Stimulated activated CD4-positive, alpha-beta T cell treated with anti-CD3 and anti-CD28 coated beads, TNF-alpha, amount 100 ng/mL, for 48 hours (primary cell): ENCODE measurements at regions not wholly inside any gene's neighbourhood (a gene's known extent, or its start where the extent isn't known, plus 50 kb on each side); places are given as distances from the start of the nearest gene placed in this dataset.

Experiments
- DNase-seq, 3 donors: peaks; one replicate each; pipeline ENCODE4 v3.0.0-alpha.2; 2020; ENCODE audit warnings: low read depth in 3 of 3

DNA sequence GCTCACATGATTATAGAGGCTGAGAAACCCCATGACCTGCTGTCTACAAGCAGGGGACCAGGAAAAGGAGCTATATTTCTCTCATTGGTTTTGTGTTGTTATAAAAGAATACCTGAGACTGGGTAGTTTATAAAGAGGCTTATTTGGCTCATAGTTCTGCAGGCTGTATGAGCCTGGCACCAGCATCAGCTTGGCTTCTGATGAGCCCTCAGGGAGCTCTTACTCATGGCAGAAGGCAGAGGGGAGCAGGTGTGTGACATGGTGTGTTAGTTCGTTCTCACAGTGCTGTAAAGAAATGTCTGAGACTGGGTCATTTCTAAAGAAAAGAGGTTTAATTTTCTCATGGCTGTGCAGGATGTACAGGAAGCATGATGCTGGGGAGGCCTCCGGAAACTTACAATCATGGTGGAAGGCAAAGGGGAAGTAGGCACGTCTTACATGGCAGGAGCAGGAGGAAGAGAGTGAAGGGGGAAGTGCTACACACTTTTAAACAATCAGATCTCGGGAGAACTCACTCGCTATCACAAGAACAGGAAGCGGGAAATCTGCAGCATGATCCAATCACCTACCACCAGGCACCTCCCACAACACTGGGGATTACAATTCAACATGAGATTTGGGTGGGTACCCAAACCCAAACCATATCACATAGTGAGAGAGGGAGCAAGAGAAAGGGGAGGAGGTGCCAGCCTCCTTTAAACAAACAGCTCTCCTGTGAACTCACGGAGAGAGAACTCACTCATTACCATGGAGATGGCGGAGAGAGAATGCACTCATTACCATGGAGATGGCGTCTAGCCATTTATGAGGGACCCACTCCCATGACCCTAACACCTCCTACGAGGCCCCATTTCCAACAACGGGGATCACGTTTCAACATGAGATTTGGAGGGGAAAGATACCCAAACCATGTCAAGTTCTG lies 133.4 kb downstream of the JCAD start:
- no peak for DNase-seq

DNA sequence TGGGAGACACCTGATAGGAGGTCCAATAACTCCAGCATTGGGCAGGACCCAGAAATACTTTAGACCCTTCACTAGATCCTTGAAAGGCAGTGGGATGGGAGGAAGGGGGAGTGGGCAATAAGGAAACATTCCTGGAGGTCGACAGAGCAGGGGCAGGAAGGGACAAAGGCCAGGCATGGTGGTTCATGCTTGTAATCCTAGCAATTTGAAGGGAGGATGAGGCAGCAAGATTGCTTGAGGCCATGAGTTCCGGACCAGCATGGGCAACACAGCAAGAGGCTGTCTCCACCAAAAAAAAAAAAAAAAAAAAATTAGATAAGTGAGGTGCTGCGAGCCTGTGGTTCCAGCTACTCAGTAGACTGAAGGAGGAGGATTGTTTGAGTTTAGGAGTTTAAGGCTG lies 134.9 kb downstream of the JCAD start:
- no peak for DNase-seq

DNA sequence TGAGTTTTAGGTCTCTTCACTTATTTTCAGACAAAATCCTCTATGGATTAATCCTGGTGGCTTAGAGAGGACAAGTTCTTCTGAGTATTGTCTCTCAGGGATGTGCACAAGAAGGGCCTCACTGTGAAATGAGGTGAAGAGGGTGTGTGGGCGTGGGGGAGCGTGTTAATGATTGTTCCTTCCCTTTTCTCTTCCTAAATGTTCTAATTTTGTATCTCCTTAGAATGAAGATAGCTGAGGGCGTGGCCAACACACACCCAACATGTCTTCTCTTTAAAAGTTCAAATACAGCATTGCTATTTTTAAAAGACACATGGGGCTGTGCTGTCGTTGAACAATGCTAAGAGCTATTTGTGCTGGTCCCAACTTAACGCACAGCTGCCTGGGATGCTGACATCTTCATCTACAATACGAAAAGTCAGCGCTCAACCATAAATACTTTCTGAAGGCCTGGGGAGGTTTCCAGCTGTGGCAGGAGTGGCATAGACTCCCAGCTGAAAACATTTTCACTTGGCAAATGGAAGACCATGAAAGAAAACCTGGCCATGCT lies 135.9 kb downstream of the JCAD start:
- DNase-seq: no peak

DNA sequence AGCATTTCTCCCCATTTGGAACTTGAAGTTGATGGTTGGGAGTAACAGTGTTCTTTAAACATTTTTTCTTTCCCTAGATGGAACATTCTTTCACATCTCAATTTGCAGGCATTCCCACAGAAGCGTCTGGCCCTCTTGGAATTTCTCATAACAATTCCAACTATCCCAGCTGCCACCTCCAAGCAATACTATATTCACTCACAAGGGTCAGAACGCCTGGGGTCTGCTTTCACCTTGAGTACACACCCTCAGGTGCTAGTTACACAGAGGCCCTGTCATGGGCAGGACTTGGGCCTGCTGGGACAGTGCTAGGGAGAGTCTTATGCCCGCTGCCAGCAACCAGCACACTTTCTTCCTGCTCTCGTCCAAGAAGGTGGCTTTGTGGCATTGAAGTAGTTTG lies 136.5 kb downstream of the JCAD start:
- DNase-seq: no peak

DNA sequence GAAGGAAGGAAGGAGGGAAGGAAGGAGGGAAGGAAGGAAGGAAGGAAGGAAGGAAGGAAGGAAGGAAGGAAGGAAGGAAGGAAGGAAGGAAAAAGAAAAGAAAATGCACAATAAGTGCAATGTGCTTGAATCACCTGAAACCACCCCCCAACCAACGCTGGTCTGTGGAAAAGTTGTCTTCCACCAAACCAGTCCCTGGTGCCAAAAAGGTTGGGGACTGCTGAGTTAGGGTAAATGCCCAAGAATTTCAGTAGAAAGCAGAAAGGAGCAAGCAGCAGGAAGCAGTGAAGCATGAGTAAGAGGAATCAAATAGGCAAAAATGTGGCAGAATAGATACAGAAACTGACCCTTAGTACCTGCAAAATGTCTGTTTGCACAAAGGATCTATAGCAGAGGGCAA lies 137.2 kb downstream of the JCAD start:
- DNase-seq: no peak

DNA sequence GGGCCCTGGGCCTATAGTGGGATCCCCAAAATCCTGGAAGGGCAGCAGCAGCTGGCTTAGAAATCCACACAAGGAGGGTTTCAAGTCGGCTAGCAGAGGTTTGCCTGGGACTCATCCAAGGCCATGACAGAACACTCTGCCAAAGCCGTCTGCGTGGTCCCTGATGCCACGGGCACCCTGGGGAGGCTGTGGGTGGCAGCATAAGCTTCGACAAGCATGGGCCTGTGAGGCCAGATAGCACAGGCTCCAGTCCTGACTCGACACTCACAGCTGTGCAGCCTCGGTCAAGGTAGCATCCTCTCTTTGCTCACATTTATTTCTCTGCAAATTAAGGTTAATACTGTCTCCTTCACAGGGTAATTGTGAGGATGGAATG lies 138.3 kb downstream of the JCAD start:
- no peak for DNase-seq

DNA sequence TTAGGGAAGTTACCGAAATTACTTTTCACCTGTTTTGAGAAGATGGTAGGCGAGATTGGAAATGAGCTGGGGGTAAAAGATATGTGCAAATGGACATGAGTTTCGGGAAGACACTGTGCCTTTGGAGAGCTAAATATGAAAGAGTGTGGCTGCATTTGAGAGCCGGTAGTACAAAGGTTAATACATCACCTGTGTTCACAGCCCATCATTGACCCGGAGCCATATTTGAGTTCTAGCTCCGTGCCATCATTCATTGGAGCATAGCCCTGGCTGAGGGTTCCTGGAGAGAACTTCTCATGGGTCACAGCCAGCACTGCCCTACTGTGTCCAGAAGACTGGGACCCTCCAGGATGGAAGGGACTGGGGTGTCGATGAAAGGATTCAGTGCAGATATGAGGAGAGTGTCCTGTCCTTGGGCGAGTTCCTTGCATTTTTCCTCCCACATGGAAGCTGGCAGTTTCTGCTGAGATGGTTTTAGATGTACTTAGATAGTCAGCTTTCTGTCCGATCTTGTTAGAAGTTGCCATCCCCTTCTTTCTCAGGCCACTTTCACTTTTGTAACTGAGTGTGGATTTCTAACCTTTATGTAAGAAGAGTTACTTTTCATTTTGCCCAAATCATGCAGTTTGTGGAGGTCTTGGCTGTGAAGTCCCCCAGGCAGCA lies 138.8 kb downstream of the JCAD start:
- DNase-seq: no peak

DNA sequence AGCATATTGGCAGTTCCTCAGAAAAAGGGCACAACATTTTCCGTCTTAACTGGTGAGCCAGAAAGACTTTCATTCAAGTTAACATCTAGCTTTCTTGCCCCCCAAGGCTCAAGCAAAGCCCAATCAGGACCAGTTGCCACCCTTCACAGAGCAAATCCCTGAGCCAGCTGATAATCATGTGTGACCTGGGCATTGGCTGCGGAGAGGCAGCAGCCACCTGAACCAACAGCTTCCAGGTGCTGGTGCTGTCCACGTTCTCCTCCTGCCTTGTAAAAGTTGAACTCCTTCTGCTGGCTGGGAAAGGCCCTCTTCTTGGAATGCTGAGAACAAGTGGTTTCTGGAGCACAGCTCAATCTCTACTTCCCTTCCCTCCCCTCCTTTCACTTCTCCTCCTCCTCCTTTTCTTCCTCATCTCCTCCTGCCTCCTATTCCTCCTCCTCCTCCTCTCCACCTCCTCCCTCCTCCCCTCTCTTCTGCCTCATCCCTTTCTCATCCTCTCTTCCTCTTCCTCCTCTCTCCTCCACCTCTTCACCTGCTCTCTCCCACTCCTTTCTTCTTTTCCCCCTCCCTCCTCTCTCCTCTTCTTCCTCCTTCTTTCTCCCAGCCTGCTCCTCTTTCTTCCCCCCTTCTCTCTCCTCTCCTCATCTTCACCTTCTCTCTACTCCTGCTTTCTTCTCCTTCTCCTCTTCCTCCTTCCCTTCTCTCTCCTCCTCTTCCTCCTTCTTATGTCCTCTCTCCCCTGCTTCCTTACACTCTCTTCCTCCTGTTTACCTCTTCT lies 140.6 kb downstream of the JCAD start:
- no peak for DNase-seq

DNA sequence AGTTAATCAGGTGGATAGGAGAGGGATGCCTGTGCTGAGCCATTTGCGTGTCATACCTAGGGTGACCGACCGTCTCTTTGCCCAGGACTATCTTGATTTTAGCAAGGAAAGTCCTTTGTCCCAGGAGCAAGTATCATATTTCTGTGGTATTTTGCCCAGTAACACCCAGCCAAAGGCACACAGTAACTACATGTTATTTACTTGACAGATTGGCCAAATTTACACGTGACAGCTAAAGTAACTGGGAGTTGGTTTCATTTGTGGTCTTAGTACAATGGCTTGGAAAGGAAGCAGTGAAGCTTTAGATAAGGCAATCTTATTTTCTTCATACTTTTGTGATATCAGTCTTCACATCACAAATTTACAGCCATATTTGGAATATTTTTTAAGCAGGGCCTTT lies 142.1 kb downstream of the JCAD start:
- no peak for DNase-seq

DNA sequence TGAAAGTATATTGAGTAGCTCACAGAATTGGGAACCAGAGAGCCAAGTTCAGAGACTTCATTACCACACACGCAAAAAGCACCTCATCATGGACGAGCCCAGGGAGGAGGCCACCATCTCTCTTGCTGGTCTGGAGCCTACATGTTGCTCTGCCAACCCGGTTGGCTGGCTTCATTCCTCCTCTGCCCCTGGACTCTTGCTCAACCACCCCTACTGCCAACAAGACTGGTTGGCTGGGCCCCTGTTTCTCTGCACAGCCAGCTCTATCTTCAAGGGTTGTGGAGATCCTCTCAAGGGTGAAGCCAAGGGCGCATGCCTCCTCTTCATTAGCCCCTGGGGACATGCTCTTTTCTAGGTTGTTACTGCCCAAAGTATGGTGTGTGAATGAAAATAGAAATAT lies 142.7 kb downstream of the JCAD start:
- DNase-seq: no peak

DNA sequence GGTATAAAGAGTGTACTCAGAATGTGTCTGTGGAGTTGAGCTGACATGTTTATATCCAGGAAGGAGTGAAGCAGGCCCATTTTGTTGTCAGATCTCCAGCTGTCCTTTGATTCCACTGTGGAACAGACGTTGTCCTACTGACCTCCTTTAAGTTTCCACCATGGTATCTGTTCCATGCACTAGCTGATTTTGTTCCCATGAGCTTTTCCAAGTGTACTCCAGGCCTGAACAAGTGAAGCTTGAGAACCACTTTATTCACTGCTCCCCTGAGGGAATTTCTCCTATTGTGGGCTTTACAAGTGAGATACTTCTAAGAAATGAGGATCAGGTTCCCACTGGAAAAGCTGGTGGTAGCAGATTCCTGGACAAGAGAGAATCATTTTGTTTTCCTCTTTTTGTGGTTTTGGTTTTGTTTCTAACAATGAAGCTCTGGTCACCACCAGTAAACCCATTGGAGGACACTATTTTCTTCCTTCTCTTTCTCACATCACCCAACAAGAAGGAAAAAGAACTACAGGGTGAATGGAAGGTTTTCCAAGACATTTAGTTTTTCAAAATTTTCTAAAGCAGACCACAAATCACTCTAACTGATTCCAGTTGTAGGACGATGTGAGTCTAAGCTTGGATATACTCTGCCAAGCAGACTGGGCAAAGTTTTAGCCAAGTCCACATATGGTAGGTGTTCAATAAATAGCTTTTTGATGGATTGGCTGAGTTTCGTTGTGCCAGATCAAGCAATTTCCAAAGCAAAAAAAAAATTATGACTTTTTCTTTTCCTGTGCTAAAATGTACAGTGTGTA lies 144.2 kb downstream of the JCAD start:
- DNase-seq: no peak

DNA sequence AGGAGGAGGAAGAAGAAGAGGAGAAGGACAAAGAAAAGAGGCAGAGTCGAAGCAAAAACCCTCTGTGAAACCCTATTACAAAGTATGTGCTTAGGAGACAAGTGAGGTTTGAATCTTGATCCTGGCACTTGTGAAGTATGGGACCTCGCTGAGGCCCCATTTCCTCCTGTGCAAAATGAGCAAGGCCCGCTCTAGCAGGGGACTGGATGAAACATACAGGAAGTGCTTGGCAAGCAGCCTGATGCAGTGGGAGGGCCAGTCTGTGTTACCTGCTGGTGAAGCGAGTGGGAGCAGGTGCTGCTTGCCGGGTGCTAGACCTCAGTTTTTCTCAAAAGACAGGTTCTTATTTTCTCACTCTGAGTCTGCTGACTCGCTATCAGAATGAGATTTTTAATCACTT lies 150.4 kb downstream of the JCAD start:
- no peak for DNase-seq

DNA sequence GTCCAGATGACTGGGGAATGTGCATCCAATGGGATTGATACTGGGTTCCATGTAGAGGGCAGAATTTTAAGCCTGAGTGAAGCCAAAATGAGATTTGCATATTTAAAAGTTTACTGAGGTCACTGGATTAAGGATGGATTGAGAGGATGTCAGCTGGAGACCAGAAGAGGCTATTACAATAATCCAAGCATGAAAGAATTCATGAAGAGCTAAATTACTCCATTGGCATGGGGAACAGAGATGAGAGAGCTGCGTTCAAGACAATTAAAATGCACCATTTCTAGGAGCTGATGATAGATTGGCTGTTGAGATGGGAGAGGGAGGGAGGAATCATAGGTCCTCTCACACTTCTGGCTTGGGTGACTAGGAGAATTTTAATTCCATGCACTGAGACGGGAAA lies 158.5 kb downstream of the JCAD start:
- no peak for DNase-seq

DNA sequence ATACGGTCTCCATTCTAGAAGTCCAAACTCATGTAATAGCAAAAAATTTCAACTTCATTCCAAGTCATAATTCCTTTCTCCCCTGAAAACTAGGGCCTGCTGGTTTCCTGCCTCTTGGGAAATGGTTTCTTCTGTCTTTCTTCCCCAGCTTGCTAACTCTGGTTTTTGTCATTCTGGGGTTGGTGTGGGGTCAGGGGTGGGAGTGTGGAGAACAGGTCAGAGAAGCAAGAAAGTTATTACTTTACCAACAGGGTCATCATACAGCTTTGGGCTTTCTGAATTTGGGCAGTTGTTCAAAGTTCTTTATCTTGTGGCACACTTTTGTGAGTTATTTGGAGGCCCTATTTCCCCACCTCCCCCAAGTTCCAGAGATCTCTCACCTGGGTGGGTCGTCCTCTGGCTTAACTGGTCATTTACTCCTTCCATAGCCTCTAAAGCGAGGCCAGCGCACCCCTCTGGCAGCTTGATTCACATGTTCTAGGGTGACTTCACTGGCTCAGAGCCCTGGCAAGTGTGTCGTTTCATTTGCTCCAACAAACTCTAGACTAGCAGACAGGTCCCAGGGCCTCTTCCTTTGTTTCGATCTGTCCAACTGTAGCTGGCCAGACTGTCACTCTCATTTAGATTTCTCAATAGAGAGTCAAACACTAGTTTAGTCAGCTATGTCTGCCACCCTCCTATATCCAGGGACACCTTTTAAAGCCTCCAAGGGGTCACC lies 161.2 kb downstream of the JCAD start:
- no peak for DNase-seq

DNA sequence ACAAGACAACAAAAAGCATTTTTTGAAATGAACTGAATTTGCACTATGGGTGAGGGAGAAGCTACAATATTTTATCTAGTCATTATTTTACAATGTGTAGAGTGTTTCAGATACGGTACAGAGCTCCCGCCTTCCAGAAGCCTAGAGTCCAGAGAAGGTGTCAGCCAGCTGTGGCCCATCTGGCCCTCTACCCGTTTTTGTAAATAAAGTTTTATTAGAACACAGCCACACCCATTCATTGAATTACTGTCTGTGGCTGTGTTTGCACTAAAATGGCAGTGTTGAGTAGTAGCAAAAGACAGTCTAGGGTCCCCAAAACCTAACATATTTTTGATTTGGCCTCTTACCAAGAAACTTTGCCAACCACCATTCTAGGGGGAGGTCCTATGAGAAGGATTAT lies 162.0 kb downstream of the JCAD start:
- DNase-seq: no peak

DNA sequence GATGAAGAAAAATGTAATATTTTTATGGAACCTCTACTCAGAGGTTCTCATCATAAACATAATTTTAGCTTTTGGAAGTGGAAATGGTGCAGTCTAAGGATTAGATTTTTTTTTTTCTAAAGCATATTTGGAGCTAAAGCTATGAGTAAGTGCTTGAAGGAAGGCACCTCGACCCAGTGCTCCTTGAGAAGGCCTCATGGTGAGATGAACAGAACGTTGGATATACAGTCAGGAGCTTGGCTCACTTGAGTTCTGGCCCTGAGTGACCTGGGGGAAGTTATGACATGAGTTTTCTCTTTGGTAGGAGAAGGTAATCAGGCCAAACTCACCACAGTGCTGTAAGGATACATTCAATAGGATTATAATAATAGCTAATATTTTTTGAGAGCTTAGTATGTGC lies 163.3 kb downstream of the JCAD start:
- no peak for DNase-seq

DNA sequence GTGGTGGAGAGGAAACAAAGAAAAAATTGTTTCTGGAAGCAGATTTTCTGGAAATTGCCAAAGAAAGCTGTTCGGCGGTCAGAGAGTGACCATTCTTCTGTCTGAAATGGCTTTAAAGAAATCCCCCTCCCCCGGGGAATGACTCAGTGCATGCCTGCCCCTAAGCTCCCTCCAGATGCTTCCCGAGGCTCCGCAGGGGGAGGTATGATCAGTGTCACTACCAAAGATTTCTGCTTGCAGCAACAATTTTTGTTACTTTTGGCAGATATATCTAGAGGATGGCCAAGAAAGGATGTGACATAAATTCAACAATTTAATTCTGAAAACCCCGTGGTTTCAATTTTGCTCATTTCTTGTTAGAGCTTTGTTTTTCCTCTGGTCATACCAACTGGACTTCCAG lies 163.9 kb downstream of the JCAD start:
- no peak for DNase-seq

DNA sequence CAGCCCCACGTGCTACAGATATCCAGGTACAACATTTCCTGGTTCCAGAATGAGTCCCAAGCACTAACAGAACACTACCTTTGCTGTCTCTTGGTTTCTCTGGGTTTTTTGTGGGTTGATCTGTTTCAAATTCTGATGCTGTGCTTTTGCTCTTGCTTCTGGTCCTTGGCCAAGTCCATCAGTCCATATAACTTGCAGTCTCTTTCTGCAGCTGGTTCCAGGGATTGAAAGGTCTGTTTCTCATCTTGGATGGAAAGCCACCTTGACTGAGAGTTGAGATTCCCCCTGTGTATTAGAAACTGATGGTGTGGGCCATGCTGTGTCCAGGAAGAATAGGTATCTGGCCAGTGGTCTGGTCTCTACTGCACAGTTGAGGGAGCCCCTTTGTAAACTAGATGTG lies 171.1 kb downstream of the JCAD start:
- DNase-seq: no peak

DNA sequence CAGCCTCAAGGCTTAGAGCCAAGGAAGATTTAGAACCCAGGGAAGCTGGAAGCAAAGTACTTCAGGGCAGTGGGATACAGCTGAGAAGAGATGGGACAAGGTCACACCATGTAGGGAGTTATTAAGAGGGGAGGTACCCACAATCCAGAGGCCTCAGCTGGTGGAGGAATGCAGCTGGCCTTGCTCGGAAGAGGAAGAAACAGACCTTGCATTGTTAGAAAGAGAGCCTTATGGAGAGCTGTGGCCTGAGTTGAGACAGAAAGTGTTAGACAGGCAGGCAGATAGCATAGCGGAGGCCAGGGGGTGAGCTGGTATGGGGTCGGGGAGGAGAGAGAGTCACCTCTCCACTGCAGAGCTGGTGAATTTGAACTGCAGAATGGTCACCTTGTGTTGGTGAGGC lies 173.1 kb downstream of the JCAD start:
- no peak for DNase-seq

DNA sequence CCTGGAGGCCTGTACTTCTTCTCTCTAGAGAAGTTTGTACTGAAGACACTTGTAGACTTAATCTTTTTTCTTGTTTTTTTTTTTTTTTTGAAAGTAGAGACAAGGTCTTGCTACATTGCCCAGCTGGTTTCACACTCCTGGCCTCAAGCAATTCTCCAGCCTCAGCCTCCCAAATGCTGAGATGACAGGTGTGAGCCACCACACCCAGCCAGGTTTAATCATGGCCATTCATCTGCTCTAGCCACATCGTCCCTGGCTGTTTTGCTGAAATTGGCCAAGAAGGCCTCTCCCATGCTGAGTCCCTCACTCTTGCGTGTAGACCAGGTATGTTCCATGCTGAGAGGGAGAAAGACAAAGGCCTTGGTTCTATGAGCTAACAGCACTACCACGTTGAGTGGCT lies 176.2 kb downstream of the JCAD start:
- no peak for DNase-seq

DNA sequence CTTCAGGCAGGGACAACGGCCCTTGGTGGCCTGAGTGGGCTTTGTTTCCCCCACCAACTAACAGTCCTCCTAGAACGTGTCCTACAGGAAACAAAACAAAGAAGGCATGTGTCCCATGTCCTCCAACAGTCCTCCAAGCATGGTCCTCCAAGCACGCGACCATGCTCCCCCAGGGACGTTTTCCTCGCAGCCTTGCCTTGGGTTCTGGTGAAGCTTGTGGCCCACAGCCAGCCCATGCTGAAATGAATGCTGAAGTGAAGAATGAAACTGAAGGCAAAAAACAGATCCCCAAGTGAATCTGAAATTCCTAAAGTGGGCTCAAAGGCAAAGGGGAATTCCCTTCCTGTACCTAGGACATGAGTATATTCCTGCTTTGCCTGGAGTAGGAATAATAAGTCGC lies 176.6 kb downstream of the JCAD start:
- no peak for DNase-seq
